K562 (cell line): ENCODE measurements at regions not wholly inside any gene's neighbourhood (a gene's known extent, or its start where the extent isn't known, plus 50 kb on each side); places are given as distances from the start of the nearest gene placed in this dataset.

ENCODE experiments used
- TF ChIP-seq, protein P1 (sequence below): fragments of 200-600 bp; sonication (generic); IDR thresholded peaks from one replicate; pipeline ENCODE4 v1.6.1; 2012; ENCODE audit warnings: mild to moderate bottlenecking, low read depth, low read length, inconsistent platforms

- TF ChIP-seq, protein P1, sequence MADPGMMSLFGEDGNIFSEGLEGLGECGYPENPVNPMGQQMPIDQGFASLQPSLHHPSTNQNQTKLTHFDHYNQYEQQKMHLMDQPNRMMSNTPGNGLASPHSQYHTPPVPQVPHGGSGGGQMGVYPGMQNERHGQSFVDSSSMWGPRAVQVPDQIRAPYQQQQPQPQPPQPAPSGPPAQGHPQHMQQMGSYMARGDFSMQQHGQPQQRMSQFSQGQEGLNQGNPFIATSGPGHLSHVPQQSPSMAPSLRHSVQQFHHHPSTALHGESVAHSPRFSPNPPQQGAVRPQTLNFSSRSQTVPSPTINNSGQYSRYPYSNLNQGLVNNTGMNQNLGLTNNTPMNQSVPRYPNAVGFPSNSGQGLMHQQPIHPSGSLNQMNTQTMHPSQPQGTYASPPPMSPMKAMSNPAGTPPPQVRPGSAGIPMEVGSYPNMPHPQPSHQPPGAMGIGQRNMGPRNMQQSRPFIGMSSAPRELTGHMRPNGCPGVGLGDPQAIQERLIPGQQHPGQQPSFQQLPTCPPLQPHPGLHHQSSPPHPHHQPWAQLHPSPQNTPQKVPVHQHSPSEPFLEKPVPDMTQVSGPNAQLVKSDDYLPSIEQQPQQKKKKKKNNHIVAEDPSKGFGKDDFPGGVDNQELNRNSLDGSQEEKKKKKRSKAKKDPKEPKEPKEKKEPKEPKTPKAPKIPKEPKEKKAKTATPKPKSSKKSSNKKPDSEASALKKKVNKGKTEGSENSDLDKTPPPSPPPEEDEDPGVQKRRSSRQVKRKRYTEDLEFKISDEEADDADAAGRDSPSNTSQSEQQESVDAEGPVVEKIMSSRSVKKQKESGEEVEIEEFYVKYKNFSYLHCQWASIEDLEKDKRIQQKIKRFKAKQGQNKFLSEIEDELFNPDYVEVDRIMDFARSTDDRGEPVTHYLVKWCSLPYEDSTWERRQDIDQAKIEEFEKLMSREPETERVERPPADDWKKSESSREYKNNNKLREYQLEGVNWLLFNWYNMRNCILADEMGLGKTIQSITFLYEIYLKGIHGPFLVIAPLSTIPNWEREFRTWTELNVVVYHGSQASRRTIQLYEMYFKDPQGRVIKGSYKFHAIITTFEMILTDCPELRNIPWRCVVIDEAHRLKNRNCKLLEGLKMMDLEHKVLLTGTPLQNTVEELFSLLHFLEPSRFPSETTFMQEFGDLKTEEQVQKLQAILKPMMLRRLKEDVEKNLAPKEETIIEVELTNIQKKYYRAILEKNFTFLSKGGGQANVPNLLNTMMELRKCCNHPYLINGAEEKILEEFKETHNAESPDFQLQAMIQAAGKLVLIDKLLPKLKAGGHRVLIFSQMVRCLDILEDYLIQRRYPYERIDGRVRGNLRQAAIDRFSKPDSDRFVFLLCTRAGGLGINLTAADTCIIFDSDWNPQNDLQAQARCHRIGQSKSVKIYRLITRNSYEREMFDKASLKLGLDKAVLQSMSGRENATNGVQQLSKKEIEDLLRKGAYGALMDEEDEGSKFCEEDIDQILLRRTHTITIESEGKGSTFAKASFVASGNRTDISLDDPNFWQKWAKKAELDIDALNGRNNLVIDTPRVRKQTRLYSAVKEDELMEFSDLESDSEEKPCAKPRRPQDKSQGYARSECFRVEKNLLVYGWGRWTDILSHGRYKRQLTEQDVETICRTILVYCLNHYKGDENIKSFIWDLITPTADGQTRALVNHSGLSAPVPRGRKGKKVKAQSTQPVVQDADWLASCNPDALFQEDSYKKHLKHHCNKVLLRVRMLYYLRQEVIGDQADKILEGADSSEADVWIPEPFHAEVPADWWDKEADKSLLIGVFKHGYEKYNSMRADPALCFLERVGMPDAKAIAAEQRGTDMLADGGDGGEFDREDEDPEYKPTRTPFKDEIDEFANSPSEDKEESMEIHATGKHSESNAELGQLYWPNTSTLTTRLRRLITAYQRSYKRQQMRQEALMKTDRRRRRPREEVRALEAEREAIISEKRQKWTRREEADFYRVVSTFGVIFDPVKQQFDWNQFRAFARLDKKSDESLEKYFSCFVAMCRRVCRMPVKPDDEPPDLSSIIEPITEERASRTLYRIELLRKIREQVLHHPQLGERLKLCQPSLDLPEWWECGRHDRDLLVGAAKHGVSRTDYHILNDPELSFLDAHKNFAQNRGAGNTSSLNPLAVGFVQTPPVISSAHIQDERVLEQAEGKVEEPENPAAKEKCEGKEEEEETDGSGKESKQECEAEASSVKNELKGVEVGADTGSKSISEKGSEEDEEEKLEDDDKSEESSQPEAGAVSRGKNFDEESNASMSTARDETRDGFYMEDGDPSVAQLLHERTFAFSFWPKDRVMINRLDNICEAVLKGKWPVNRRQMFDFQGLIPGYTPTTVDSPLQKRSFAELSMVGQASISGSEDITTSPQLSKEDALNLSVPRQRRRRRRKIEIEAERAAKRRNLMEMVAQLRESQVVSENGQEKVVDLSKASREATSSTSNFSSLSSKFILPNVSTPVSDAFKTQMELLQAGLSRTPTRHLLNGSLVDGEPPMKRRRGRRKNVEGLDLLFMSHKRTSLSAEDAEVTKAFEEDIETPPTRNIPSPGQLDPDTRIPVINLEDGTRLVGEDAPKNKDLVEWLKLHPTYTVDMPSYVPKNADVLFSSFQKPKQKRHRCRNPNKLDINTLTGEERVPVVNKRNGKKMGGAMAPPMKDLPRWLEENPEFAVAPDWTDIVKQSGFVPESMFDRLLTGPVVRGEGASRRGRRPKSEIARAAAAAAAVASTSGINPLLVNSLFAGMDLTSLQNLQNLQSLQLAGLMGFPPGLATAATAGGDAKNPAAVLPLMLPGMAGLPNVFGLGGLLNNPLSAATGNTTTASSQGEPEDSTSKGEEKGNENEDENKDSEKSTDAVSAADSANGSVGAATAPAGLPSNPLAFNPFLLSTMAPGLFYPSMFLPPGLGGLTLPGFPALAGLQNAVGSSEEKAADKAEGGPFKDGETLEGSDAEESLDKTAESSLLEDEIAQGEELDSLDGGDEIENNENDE, result no peak
Measured at GRCh38 chr5:133723651-133724366, 111.5 kb upstream of the FSTL4 start (continued).
